OCI-LY1 (cell line): ENCODE measurements at regions not wholly inside any gene's neighbourhood (a gene's known extent, or its start where the extent isn't known, plus 50 kb on each side); places are given as distances from the start of the nearest gene placed in this dataset.

Experiments used
- CTCF ChIP-seq: fragments of 200-600 bp; sonication (generic), shearing (Covaris generic); IDR thresholded peaks from 2 replicates; pipeline ENCODE4 v1.5.1; 2017; ENCODE audit warnings: mild to moderate bottlenecking, antibody characterized with exemption, low read length, moderate library complexity, mixed read lengths
- EZH2 ChIP-seq: fragments of 200-600 bp; sonication (generic), shearing (Covaris generic); IDR thresholded peaks from 2 replicates; pipeline ENCODE4 v1.8.0; 2017; ENCODE audit warnings: borderline replicate concordance, mixed run types, mild to moderate bottlenecking, antibody characterized with exemption, low read length, moderate library complexity, mixed read lengths

GRCh38 chr16:85323230-85323960, 211.1 kb upstream of the CIBAR2 start:
- no peak for TF ChIP-seq EZH2
- TF ChIP-seq CTCF = no peak
